ENCODE measurements at regions not wholly inside any gene's neighbourhood (a gene's known extent, or its start where the extent isn't known, plus 50 kb on each side); places are given as distances from the start of the nearest gene placed in this dataset.
"Not testable (repeated sequence)": the region's sequence is repeated elsewhere in the genome, so short reads cannot be mapped to it uniquely, and the experiment has no call there.

- FAIRE-seq, result no peak
These were observed 243.1 kb downstream of the EN1 start for GRCh38 chr2:118604371-118604770.

DNA sequence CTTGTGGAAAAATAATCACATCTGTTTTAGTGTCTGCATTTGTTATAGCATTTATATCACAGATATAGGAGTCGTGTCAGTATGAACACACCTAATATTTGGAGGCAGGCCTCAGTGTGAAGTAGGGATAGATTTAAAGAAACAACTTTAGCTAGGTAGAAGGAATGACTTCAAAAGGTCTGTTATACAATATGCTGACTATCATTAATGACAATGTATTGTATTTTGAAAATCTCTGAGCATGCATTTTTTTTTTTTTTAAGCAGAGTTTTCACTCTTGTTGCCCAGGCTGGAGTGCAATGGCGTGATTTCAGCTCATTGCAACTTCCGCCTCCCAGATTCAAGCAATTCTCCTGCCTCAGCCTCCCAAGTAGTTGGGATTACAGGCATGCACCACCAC, 248.3 kb downstream of the EN1 start:
- FAIRE-seq, result no peak

- FAIRE-seq, result no peak
These were observed 250.8 kb downstream of the EN1 start for GRCh38 chr2:118596620-118597019.

- FAIRE-seq, result no peak
These were observed 254.2 kb downstream of the EN1 start for GRCh38 chr2:118593257-118593656.

- FAIRE-seq, result no peak
These were observed 256.2 kb downstream of the EN1 start for GRCh38 chr2:118591223-118591622.

DNA sequence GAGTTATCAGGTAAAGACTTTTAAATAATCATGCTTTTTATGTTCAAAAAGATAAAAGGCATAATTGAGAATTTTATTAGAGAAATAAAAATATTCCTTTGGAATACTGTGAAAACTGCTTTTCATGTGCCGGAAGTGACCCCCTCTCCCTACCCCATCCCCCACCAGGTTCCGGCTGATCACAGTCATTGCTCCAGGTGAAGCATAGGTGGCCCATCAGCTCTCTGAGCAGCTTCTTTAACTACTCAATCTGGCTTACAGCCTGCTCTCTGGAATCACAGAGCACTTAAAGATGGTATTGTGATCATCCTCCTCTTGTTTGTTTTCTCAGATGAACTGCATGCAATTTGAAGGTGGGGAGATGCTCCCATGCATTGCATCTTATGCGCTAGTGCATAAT, 257.7 kb downstream of the EN1 start:
- FAIRE-seq, result no peak

DNA sequence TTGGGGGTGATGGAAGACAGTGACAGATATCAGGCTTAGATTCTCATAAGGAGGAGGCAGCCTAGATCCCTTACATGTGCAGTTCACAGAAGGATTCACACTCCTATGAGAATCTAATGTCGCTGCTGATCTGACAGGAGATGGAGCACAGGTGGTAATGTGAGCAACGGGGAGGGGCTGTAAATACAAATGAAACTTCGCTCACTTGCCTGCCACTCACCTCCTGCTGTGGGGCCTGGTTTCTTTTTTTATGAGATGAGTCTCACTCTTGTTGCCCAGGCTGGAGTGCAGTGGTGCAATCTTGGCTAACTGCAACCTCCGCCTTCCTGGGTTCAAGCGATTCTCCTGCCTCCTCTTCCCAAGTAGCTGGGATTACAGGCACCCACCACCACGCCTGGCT, 258.6 kb downstream of the EN1 start:
- no peak for FAIRE-seq

GRCh38 chr2:118586312-118586711, 261.1 kb downstream of the EN1 start:
- FAIRE-seq, result no peak

- FAIRE-seq, result no peak
These were observed 262.6 kb downstream of the EN1 start for GRCh38 chr2:118584877-118585276.

DNA sequence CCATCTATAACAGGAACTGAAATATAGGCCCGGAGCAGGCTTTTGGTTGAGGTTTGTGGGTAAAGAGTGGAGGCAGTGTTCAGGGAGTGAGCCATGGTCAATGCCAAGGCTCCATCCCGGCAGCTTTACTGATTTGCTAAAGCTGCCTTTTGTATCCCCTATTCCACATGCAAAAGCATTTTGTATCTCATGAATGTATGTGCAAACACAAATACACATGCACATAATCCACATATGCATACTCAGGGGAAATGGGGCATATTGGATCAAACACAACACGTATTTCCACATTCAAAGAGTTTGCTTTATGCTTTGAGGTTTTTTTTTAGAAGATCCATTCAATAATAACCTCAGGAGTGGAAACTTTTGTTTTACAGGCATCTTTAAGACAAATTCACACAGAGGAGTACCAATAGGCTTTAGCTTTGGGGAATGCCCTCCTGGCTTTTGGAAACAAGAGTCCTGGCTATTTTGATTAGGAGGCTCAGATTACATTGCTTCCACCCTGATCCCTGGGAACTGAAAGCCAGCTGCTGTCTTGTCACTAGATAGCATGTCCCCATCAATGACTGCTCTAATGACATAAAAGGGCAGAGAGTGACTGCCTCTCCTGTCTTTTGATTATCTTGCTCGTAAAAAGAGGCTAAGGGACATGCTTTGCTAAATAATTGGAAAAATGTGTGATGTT, 263.2 kb downstream of the EN1 start:
- FAIRE-seq, result no peak

DNA sequence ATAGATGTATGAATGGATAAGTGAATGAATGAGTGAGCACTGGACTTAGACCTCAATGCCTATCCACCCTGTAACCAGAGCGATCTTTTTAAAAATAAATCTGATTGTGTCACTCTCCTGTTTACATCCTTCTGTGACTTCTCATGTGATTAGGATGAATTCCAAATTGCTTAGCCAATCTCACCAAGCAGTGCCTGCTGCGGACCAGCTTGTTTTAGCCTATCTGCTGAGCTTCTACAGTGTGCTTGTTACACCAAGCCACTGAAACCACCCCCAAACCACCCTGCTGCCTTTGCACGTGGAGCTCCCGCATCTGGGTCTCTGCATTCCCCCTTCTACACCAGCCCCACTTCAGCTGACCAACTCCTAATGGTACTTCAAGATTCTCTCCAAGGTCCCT, 265.4 kb downstream of the EN1 start:
- FAIRE-seq, result no peak

DNA sequence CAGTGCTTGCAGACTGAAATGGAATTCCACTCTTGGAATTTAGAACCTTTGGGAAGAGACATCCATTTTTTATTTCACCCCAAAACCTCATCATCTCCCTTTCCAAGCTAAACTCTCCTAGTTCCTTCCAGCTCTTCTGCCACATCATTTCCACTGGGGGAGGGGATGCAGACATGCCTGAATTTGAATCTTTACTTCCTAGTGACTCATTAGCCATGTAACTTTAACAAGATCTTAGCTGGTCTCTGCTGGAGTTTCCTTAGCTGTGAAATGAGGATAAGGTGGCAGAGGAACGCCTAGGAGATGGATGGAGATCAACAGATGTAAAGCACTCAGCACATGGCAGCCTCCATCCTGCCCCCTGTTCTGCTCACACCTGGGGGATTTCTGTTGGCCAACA, 266.8 kb downstream of the EN1 start:
- FAIRE-seq, result no peak

- FAIRE-seq, result no peak
These were observed 267.3 kb downstream of the EN1 start for GRCh38 chr2:118580107-118580506.

GRCh38 chr2:118577202-118577601, 270.2 kb downstream of the EN1 start:
- FAIRE-seq, result no peak

DNA sequence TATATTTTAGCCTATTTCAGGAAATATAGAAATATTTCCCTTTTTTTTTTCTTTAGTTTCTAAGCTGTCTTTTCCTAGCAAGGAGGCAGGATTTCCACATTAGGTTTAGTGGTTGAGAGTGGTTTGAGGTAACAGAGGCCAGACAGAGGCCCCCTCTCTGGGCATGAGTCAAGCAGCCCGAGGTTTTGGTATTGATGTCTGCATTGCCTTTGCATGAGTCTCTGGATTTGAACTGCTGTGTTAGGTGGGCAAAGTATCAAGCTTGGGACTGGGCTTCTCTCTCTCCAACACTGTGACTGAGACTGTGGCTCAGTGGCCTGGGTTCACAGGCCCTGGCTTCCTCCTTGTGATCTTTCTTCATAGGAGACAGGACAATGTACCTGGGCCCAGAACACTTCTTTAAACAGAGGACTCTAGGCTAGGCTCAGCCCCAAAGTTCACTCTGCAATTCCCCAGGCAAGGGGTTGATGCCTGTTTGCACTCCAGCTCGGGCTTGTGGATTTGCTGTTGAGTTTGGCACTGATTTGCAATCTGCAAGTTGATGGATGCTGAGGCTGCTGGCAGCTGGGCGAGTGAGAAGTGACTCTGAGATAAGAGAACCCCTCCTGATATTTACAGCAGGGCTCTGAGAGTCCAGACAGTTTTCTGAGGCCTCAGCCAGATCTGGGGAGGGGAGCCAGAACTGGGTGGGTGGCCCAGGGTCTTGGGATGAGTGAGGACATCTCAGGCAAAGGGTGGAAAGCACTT, 271.2 kb downstream of the EN1 start:
- no peak for FAIRE-seq

GRCh38 chr2:118572380-118572779, 275.1 kb downstream of the EN1 start:
- not testable (repeated sequence) for FAIRE-seq

DNA sequence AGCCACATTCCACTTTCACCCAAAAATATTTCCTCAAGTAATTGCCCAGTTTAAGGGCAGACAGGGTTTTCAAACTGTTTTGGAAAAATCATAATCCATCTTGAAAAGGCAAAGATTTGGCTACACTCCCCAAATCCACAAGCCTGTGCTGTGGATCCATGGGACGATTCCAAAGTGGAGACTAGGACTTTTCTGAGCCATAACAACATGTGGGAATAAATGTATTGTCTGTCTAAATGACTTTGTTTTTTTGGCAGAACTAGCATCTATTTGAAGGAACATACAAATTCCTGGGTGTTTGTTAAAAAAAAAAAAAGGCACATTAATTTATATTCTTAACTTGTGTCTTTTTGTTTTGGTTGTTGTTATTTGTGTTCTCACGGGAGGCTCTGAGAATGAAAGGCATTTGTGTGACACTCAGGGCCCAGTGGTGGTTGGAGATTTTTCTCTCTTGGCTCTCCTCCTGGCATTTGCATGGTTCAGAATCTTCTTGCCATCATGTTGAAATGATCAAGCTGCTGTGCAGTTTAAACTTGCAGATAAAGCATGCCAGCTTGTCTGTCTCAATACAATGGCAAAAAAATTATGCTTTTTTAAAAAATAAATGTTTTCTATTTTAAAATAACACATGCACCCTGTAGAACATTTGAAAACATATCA, 277.4 kb downstream of the EN1 start:
- FAIRE-seq, result no peak

GRCh38 chr2:118568700-118569099, 278.7 kb downstream of the EN1 start:
- no peak for FAIRE-seq

DNA sequence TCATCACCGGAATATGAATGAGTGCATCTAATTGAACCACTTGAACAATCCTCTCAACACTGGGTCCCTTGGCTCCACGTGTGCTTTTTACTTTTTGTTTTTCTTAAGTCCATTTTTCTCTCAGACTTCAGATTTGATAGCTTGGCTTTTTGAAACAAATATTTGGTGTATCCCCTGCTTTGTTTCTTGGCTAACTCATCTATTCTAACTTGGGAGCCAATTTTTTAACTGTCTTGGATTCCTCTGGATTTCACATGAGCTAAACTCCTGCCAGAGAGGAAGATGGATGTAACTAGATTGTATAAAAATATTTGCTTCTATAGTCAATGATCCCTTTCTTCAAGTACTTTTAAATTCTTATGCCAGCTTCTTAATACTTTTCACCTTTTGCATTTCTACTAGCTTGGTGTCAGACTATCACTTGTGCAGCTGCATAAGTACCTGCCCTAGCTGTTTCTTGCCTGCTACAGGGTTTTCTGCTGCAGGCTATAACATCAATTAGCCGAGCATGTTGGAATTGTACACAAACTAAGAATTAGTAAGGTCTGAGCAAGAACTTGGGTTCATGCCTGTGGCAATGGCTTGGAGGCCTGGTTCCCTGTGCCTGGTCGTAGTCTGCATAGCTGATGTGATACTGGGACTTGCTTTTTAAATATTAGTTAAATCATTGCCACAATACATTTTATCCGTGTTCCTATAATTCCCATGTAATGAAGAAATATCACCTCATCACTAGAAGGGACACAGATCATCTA, 281.5 kb downstream of the EN1 start:
- FAIRE-seq, result no peak

- no peak for FAIRE-seq
These were observed 282.1 kb downstream of the EN1 start for GRCh38 chr2:118565301-118565700.

DNA sequence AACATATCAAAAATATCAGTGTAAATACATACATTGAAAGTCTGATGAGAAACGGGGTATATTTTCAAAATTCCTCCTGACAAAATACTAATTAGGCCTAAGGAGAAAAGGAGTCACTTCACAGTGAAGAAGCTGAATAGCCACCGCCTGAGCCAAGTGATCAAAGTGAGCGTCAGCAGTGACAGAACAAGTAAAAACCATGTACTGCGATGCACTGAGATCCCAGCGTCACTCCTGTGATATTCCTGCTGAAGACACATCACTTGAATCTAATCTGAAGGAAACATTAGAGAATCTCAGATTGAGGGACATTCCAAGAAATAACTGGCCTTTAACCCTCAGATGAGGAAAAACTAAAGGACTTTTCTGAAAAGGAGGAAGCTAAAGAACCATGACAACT, 285.3 kb downstream of the EN1 start:
- no peak for FAIRE-seq

DNA sequence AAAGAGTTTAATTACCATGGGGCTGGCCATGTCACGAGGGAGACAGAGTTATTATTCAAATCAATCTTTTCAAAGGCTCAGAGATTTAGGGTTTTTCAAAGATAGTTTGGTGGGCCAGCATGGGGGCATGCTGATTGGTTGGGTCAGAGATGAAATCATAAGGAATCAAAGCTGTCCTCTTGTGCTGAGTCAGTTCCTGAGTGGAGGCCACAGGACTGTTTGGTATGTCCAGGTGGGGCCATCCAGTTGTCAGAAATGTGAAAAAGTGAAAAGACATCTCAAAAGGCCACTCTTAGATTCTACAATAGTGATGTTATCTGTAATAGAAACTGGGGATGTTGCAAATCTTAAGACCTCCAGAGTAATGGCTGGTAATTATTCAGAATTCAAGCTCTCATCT, 288.6 kb downstream of the EN1 start:
- no peak for FAIRE-seq

DNA sequence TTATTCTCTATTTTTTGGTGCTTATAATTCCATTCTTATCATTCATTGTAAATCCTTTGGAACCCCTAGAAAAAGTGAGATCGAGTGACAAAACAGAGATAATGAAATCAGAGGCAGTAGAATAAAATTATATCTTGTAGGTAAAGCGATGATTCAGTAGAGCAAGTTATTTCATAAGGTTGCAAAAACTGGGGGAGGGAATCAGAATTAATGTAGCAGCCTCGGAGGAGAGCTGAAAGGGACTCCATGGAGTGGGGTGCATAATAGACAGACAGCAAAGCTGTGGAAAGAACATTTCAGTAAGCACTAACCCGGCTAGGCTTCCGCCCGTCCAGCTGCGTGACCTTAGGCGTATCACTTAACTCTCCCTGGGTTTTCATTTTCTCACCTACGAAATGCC, 289.7 kb downstream of the EN1 start:
- FAIRE-seq, result no peak

DNA sequence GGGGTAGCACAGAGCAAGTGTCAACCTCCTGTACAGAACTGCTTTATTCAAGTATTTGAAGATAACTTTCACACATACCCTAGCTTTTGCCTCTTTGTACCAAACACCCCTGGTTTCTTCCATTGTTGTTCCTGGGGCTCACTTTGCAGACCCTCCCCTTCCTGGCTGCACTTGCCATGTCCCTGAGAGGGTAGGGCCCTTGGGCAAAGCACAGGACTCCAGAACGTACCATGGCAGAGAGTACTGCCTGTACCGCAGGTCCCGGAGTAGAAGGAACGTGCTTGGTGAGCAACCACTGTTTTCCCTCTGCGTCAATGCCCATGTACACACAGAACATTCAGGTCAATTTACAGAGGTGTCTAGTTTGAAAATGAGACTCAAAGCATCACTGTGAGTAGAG, 290.4 kb downstream of the EN1 start:
- FAIRE-seq, result no peak

Data from islet of Langerhans (tissue), 1 donor.